Ascending aorta (tissue), 2 donors: ENCODE measurements at regions not wholly inside any gene's neighbourhood (a gene's known extent, or its start where the extent isn't known, plus 50 kb on each side); places are given as distances from the start of the nearest gene placed in this dataset.
A peak's percentile ranks its signal among the peaks of the same experiment; 100 is the strongest.

Experiments
- DNase-seq, 2 donors: peaks; one replicate each; pipeline ENCODE4 v3.0.0-alpha.2; 2019; ENCODE audit warnings: low spot score in 2 of 2
- H3K27ac ChIP-seq, 2 donors: fragments of 200-600 bp; sonication (generic); one replicate each; pipeline ENCODE4 v1.5.1; 2016 to 2017; ENCODE audit warnings: mild to moderate bottlenecking in 1 of 2
- H3K27me3 ChIP-seq: fragments of 200-600 bp; sonication (generic); one replicate; pipeline ENCODE4 v1.5.1; 2017
- H3K36me3 ChIP-seq, 2 donors: fragments of 200-600 bp; sonication (generic); one replicate each; pipeline ENCODE4 v1.5.1; 2016
- H3K4me1 ChIP-seq, 2 donors: fragments of 200-600 bp; sonication (generic); one replicate each; pipeline ENCODE4 v1.5.1; 2016 to 2017; ENCODE audit warnings: mild to moderate bottlenecking in 1 of 2
- H3K4me3 ChIP-seq, 2 donors: fragments of 200-600 bp; sonication (generic); one replicate each; pipeline ENCODE4 v1.5.1; 2016 to 2017; ENCODE audit warnings: mild to moderate bottlenecking in 1 of 2
- H3K9me3 ChIP-seq, 2 donors: fragments of 200-600 bp; sonication (generic); one replicate each; pipeline ENCODE4 v1.5.1; 2016
- intact Hi-C: fragments of 100-400 bp; cut with DNase I; formaldehyde crosslinking; loops from one replicate; pipeline ENCODE4 v1.15.1; 2023
- TF ChIP-seq, protein P1 (sequence below), 3 experiments: fragments of 200-600 bp in 2 of 3; fragments of 450-650 bp in 1 of 3; sonication (generic) in 2 of 3; IDR thresholded peaks; one replicate each; pipeline ENCODE4 v1.5.1; 2016 to 2019; ENCODE audit warnings: antibody characterized with exemption in 3 of 3, mild to moderate bottlenecking in 1 of 3, moderate library complexity in 1 of 3

DNA sequence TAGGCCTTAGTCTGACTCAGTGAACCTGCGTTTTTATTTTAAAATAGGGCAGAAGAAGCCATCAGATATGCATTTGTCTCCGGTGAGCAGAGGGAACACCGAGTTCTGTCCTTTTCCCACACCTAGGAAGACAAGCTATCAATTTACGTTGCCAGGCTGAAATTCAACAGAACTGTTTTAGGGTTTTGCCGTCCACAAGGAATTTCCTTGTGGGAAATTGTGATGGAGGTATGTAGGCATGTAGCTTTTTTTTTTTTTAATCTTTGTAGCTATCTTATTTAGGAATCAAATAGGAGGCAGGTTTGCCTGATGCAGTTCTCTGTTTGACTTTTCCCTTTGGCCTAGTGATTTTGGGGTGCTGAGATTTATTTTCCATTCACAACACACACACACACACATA is 62.0 kb upstream of the ASAP2 start:
- H3K27ac ChIP-seq, result no peak overlapping the region
- intact Hi-C loops, result loop anchor here (1.0 to 10.0 kb wide), 5 partner anchors 33 to 410 kb away; partner anchors contain the start of genes ADAM17 and MBOAT2

DNA sequence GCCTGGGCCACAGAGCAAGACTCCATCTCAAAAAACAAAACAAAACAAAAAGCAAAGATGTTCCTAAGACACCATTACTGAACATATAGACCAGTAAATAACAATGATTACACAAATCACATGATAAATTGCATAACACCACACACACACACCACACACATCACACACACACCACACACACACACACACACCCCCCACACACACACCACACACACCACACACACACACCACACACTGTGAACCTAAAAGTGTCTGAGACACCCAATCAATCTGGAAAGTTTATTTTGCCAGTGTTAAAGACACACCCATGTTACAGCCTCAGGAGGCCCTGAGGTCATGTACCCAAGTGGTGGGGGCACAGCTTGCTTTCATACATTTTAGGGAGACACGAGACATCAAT is 62.6 kb upstream of the ASAP2 start:
- H3K27ac ChIP-seq, result peak overlapping the region in 1 of 2 donors; percentile 74

More for the DNA sequence above, 62.0 kb upstream of the ASAP2 start:
- Histone ChIP-seq H3K4me1 (peaks cover 0 to 14% of the 10 kb centered on the region in 2 donors), H3K36me3 (no peaks in the 10 kb centered on the region), H3K9me3 (no peaks in the 10 kb centered on the region), H3K27me3 (no peaks in the 10 kb centered on the region), H3K4me3 (no peak overlapping the region)
- TF ChIP-seq, protein P1, sequence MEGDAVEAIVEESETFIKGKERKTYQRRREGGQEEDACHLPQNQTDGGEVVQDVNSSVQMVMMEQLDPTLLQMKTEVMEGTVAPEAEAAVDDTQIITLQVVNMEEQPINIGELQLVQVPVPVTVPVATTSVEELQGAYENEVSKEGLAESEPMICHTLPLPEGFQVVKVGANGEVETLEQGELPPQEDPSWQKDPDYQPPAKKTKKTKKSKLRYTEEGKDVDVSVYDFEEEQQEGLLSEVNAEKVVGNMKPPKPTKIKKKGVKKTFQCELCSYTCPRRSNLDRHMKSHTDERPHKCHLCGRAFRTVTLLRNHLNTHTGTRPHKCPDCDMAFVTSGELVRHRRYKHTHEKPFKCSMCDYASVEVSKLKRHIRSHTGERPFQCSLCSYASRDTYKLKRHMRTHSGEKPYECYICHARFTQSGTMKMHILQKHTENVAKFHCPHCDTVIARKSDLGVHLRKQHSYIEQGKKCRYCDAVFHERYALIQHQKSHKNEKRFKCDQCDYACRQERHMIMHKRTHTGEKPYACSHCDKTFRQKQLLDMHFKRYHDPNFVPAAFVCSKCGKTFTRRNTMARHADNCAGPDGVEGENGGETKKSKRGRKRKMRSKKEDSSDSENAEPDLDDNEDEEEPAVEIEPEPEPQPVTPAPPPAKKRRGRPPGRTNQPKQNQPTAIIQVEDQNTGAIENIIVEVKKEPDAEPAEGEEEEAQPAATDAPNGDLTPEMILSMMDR (IDR thresholded peaks at IDR 0.05), result no peak
- DNase-seq, result no peak

GRCh38 chr2:9143264-9143815 is 63.3 kb upstream of the ASAP2 start:
- peaks cover 0 to 14% of the 10 kb centered on the region in 2 donors for H3K4me1 ChIP-seq
- no peaks in the 10 kb centered on the region for H3K9me3 ChIP-seq
- peak overlapping the region; percentile 74 to 82 for H3K27ac ChIP-seq
- no peaks in the 10 kb centered on the region for H3K27me3 ChIP-seq
- TF ChIP-seq, protein P1 (IDR thresholded peaks at IDR 0.05), result no peak
- DNase-seq, result no peak
- H3K4me3 ChIP-seq, result peak overlapping the region; percentile 2 to 38
- intact Hi-C loops, result loop anchor here (2.0 to 10.0 kb wide), 7 partner anchors 21 to 411 kb away; partner anchors contain the start of genes ADAM17, ASAP2, CPSF3 and ITGB1BP1
- H3K36me3 ChIP-seq, result no peaks in the 10 kb centered on the region

More for the DNA sequence above, 62.6 kb upstream of the ASAP2 start:
- H3K4me3 ChIP-seq, result no peak overlapping the region
- intact Hi-C loops, result loop anchor here (5.0 to 10.0 kb wide), 4 partner anchors 33 to 411 kb away; partner anchors contain the start of genes ADAM17 and MBOAT2
- H3K4me1 ChIP-seq, result peaks cover 0 to 14% of the 10 kb centered on the region in 2 donors
- TF ChIP-seq, protein P1 (IDR thresholded peaks at IDR 0.05), result no peak
- no peaks in the 10 kb centered on the region for H3K9me3 ChIP-seq
- H3K27me3 ChIP-seq, result no peaks in the 10 kb centered on the region
- no peak for DNase-seq
- H3K36me3 ChIP-seq, result no peaks in the 10 kb centered on the region

GRCh38 chr2:9142551-9143263 is 63.9 kb upstream of the ASAP2 start:
- H3K27me3 ChIP-seq, result no peaks in the 10 kb centered on the region
- no peaks in the 10 kb centered on the region for H3K36me3 ChIP-seq
- TF ChIP-seq, protein P1 (IDR thresholded peaks at IDR 0.05), result peak; percentile 98 to 99 (median 98)
- H3K9me3 ChIP-seq, result no peaks in the 10 kb centered on the region
- H3K4me1 ChIP-seq, result peaks cover 0 to 14% of the 10 kb centered on the region in 2 donors
- H3K27ac ChIP-seq, result peak overlapping the region; percentile 74 to 82
- DNase-seq, result peak; percentile 56 to 95
- intact Hi-C loops, result loop anchor here (1.0 to 10.0 kb wide), 8 partner anchors 22 to 412 kb away; partner anchors contain the start of genes ADAM17, ASAP2, CPSF3 and ITGB1BP1
- peak overlapping the region; percentile 2 to 38 for H3K4me3 ChIP-seq

DNA sequence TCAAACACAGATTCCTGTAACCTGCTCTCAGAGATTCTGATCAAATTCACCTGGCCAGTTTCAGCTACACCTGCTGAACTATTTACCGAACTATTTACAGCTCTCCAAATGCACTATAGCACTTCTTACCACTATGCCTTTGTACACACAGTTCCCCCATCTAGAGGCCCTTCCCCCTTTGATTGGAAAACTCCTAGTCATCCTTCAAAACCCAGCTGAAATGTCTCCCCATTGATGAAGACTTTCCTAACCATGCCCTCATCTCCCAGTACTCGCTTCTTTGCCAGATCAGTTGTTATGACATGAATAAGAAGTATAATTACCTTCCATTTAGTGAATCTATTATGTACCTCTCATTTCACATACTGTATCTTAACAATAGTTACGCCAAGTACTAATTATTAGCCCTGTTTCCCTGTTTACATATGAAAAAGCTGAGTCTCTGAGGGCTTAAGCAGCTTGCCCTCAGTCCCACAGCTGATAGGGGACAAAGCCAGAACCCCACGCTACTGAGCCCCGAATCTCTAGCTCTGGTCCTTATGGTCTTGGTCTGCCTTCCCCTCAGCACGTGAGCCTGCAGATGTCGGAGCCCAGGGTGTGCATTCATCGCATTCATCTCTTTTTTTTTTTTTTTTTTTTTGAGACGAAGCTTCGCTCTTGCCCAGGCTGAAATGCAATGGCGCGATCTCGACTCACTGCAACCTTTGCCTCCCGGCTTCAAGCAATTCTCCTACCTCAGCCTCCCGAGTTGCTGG is 64.7 kb upstream of the ASAP2 start:
- H3K9me3 ChIP-seq, result no peaks in the 10 kb centered on the region
- intact Hi-C loops, result loop anchor here (1.0 to 10.0 kb wide), 8 partner anchors 23 to 413 kb away; partner anchors contain the start of genes ADAM17, ASAP2, CPSF3 and ITGB1BP1
- no peak for DNase-seq
- no peaks in the 10 kb centered on the region for H3K27me3 ChIP-seq
- peaks cover 0 to 14% of the 10 kb centered on the region in 2 donors for H3K4me1 ChIP-seq
- H3K27ac ChIP-seq, result peak overlapping the region; percentile 74 to 82
- no peak overlapping the region for H3K4me3 ChIP-seq
- TF ChIP-seq, protein P1 (IDR thresholded peaks at IDR 0.05), result no peak
- H3K36me3 ChIP-seq, result no peaks in the 10 kb centered on the region
